Endothelial cell of umbilical vein (primary cell): ENCODE measurements at regions not wholly inside any gene's neighbourhood (a gene's known extent, or its start where the extent isn't known, plus 50 kb on each side); places are given as distances from the start of the nearest gene placed in this dataset.
"Not testable (repeated sequence)": the region's sequence is repeated elsewhere in the genome, so short reads cannot be mapped to it uniquely, and the experiment has no call there.

Experiments used
- CTCF ChIP-seq, 2 donors: IDR thresholded peaks; 1 replicate in 1 of 2; 2 replicates in 1 of 2; pipeline ENCODE4 v1.5.1; 2011; ENCODE audit warnings: low read length in 2 of 2, mild to moderate bottlenecking in 2 of 2, moderate library complexity in 2 of 2, control low read depth in 1 of 2, inconsistent platforms in 1 of 2, low read depth in 1 of 2; ENCODE audit not compliant: insufficient read depth in 1 of 2; ENCODE audit errors: extremely low read depth in 1 of 2
- EZH2 ChIP-seq: IDR thresholded peaks from 2 replicates; pipeline ENCODE4 v1.6.1; 2012; ENCODE audit warnings: borderline replicate concordance, low read depth, mild to moderate bottlenecking, moderate library complexity, low read length, inconsistent platforms; ENCODE audit not compliant: severe bottlenecking
- GATA2 ChIP-seq: IDR thresholded peaks from 2 replicates; pipeline ENCODE4 v1.7.0; 2011; ENCODE audit warnings: low read depth, mild to moderate bottlenecking, moderate library complexity, mixed read lengths, low read length; ENCODE audit not compliant: insufficient read length, insufficient read depth
- MYC ChIP-seq: IDR thresholded peaks from one replicate; pipeline ENCODE4 v1.6.1; 2011; ENCODE audit warnings: mild to moderate bottlenecking, low read depth, low read length
- POLR2A ChIP-seq: IDR thresholded peaks from 2 replicates; pipeline ENCODE4 v1.6.1; 2012; ENCODE audit warnings: low read depth, mild to moderate bottlenecking, control low read depth, low read length
- POLR2AphosphoS5 ChIP-seq: IDR thresholded peaks from 2 replicates; pipeline ENCODE4 v1.6.1; 2012; ENCODE audit warnings: low read depth, mild to moderate bottlenecking, control low read depth, low read length, moderate library complexity; ENCODE audit not compliant: insufficient read depth
- TF ChIP-seq, protein P1 (sequence below): IDR thresholded peaks from 2 replicates; pipeline ENCODE4 v1.6.1; 2011; ENCODE audit not compliant: insufficient read depth, insufficient read length

DNA sequence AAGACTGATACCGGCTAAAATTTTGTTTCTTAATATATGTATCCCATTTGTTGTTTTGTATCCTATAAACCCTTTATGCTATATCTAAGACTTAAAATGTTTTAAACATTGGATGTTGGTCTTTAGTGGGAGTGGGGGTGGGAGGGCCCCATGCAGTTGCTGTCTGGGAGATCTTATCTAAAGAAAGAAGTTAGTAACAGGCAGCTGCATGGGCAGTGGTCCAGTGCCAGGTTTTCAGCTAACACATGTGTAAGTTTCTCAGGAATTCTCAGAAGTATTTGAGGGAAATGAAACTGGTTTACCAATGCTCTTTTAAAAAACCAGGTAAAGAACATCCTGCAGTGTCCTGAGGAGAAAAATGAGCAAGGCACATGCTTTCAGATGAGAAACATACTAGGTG is 738.3 kb upstream of the AMELY start:
- TF ChIP-seq POLR2A; CTCF (IDR thresholded peaks at IDR 0.05; ENCODE audit: extremely low read depth in 1 of 2, insufficient read depth in 1 of 2, low read depth in 1 of 2, low read length in 2 of 2); POLR2AphosphoS5; MYC; GATA2; EZH2: not testable (repeated sequence)
- TF ChIP-seq, protein P1, sequence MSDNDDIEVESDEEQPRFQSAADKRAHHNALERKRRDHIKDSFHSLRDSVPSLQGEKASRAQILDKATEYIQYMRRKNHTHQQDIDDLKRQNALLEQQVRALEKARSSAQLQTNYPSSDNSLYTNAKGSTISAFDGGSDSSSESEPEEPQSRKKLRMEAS = not testable (repeated sequence)
